Duodenal mucosa (tissue), 2 donors: ENCODE measurements at regions not wholly inside any gene's neighbourhood (a gene's known extent, or its start where the extent isn't known, plus 50 kb on each side); places are given as distances from the start of the nearest gene placed in this dataset.

ENCODE experiments used
- H3K27ac ChIP-seq: one replicate; pipeline ENCODE4 v1.7.0; 2013; ENCODE audit warnings: low read depth, low read length
- H3K27me3 ChIP-seq, 2 donors: one replicate each; pipeline ENCODE4 v1.7.0; 2013; ENCODE audit warnings: low read length in 2 of 2, control low read depth in 1 of 2; ENCODE audit not compliant: insufficient read depth in 2 of 2, control insufficient read depth in 1 of 2
- H3K36me3 ChIP-seq, 2 donors: one replicate each; pipeline ENCODE4 v1.7.0; 2013; ENCODE audit warnings: low read length in 2 of 2, control low read depth in 1 of 2; ENCODE audit not compliant: insufficient read depth in 2 of 2, control insufficient read depth in 1 of 2
- H3K4me1 ChIP-seq, 2 donors: one replicate each; pipeline ENCODE4 v1.7.0; 2013; ENCODE audit warnings: low read length in 2 of 2, control low read depth in 1 of 2; ENCODE audit not compliant: insufficient read depth in 2 of 2, control insufficient read depth in 1 of 2
- H3K4me3 ChIP-seq, 2 donors: one replicate each; pipeline ENCODE4 v1.7.0; 2013; ENCODE audit warnings: low read length in 2 of 2, low read depth in 1 of 2
- H3K9ac ChIP-seq, 2 donors: one replicate each; pipeline ENCODE4 v1.7.0; 2013; ENCODE audit warnings: low read length in 2 of 2, low read depth in 1 of 2
- H3K9me3 ChIP-seq, 2 donors: one replicate each; pipeline ENCODE4 v1.7.0; 2013; ENCODE audit warnings: low read length in 2 of 2, control low read depth in 1 of 2; ENCODE audit not compliant: control insufficient read depth in 1 of 2

DNA sequence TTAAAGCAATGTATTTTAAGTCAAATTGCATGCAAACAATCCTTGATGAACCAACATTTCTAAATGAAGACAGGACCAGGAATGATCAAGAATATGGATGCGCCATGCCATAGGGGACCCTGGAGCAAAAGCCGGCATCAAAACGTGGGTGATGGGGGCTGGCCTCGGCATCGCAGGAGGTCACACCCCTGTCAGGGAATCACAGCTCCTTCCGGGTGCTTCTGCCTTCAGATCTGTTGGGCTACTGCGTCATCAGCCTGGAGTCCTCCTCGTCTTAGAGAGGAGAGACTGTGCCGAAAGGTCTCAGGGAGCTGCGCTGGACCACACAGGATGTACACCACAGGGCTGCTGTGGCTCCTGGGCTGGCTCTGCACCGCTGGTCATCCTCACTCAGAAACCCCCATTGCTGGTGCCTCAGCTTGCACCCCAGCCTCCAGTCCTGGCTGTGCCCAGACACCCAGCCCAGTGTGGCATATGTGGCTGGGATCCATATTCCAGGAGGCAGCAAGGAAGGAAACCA is 152.9 kb upstream of the PPP1R26 start:
- Histone ChIP-seq H3K27me3 (no peaks in the 10 kb centered on the region), H3K9ac (no peak overlapping the region), H3K36me3 (no peaks in the 10 kb centered on the region), H3K27ac (no peak overlapping the region), H3K4me3 (no peak overlapping the region), H3K9me3 (no peaks in the 10 kb centered on the region), H3K4me1 (no peaks in the 10 kb centered on the region)

DNA sequence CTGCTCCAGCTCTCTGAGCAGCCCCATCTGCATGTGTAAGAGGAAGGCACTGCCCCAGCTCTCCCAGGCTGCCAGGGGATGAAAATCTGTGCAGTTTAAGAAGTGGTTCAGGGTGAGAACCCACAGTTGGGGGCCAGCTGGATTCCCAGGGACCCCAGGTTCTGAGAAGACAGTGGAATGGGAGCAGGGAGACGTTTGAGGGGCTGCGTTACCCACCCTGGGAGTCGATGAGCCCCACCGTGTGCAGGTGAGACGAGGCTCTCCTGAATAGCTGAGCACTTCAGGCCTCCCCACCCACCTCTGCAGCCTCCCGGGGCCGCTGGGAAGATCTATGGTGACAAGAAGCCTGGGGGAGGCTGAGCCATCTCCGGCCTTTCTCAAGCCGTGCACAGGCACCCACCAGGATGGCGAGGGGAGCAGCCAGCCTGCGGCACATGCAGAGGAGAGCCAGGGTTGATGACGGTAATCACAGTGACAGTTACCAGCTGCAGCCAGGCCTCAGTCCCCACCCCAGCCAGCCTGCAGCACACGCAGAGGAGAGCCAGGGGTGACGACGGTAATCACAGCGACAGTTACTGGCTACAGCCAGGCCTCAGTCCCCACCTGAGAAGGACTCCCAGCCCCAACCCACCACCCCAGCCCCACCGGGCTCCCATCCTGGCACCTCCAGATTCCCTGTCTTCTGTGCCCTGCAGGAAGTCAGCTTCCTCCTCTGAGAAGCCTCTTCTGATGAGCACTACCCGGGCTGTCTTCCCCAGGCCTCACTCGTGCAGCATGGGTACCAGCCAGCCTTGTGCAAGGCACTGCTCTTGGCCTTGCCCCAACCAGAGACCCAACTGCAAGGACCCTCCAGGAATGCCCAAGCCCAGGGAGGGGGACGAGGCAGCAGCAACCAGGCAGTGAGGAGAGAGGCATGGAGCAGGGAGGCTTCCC is 150.8 kb upstream of the PPP1R26 start:
- no peak overlapping the region for H3K4me3 ChIP-seq
- H3K9ac ChIP-seq, result no peak overlapping the region
- H3K36me3 ChIP-seq, result no peaks in the 10 kb centered on the region
- H3K27ac ChIP-seq, result no peak overlapping the region
- no peaks in the 10 kb centered on the region for H3K9me3 ChIP-seq
- H3K4me1 ChIP-seq, result no peaks in the 10 kb centered on the region
- no peaks in the 10 kb centered on the region for H3K27me3 ChIP-seq

DNA sequence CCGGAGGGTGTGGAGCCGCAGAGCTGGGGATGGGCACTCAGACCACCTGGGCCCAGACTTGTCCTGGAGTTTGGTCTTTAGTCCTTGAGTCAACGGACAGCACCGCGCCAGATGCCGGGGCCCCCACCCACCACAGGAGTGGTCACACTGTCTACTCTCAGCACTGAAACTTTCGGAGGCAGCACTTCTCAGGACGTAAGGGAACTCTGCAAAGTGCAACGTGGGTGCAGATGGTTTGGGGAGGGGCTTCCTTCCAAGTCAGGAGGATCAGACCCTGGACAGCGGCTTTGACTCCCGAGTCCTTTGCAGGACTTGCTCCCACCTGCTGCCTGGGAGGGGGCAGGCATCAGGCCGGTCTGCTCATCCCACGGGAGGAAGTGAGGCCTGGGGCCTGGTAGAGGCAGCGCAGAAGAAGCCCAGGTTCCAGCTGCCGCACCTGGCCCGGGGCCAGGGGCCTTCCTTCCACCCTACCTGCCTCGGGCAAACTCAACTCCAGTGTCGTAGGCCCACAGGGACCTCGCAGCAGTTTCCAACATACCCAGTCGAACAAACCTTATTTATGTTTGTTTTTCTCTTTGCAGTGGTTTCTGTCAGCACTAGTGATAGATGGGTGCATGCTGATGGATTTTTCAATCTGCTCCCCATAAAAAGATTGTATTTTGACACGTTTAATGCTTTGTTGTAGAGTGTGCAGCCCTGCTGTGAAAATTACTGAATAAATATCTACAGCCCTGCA is 149.8 kb upstream of the PPP1R26 start:
- Histone ChIP-seq H3K4me3 (no peak overlapping the region), H3K4me1 (no peaks in the 10 kb centered on the region), H3K9me3 (no peaks in the 10 kb centered on the region), H3K27ac (no peak overlapping the region), H3K9ac (no peak overlapping the region), H3K36me3 (no peaks in the 10 kb centered on the region), H3K27me3 (no peaks in the 10 kb centered on the region)

DNA sequence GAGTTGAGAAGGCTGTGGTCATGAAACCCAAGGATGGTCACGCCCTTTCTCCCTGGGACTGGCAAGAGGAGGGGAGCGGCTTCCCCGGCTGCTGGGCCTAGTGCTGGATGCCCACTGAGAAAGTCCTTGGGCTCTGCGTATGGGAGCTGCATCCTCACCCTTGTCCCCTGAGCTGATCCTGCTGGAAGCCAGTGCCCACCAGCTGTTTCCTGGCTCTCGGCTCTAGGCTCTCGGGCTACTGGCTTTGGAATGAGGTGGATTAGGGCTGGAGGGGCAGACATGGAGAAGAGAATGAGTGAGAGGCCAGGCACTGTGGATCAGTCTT is 149.3 kb upstream of the PPP1R26 start:
- H3K36me3 ChIP-seq, result no peaks in the 10 kb centered on the region
- H3K27me3 ChIP-seq, result no peaks in the 10 kb centered on the region
- no peak overlapping the region for H3K27ac ChIP-seq
- H3K4me3 ChIP-seq, result no peak overlapping the region
- H3K9ac ChIP-seq, result no peak overlapping the region
- no peaks in the 10 kb centered on the region for H3K4me1 ChIP-seq
- no peaks in the 10 kb centered on the region for H3K9me3 ChIP-seq

DNA sequence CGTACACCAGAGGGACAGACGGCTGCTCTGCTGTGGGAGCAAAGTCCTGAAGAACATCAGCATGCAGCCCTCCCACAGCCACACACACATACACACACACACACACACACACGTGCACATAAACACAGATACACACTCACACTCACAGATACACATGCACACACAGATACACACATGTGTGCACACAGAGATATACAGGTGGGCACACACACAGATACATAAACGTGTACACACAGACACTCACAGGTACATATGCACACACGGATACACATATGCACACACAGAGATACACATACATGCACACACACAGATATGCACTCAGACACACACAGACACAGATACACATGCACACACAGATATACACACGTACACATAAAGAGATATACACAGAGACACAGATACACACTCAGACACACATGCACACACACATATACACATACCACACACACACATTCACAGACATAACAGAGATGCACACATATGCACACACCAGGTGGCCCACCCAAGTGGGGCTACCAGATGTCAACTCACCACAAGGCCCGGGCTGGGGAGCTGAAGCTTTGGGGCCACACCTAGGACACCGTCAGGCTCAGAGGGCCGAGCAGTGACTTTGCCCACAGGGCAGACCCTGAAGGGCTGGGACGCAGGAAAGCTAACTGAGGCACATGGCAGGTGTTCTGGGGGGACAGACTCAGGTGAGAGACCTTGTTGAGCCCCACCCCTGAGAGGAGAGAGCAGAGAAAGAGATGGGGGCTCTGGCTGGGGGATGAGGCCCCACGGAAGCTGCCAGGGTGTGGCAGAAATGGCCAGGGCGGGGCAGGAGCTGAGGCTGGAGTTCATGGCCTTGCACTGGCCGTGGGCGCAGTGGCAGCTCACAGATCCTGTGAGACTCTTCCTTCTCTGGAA is 148.6 kb upstream of the PPP1R26 start:
- Histone ChIP-seq H3K36me3 (no peaks in the 10 kb centered on the region), H3K9ac (no peak overlapping the region)

DNA sequence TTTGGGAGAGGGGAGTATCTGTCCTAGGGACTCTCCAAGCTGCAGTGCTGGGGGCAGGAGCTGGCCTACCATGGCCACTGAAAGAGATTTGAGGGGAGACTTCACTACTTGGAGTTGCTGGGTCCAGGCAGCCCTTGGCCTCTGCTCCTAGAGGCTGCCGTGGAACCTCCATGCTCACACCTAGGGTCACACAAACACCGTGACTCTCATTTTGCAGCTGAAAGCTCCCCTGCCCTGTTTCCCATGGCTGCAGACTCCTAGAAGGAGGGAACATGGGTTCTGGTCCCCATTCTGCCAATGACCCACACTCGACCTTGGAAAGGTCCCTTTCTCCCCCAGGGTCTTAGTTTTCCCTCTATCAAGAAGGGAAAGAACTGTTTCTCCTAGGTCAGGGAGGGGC is 147.1 kb upstream of the PPP1R26 start:
- Histone ChIP-seq H3K9ac (no peak overlapping the region), H3K27ac (no peak overlapping the region), H3K27me3 (no peaks in the 10 kb centered on the region), H3K36me3 (no peaks in the 10 kb centered on the region), H3K9me3 (no peaks in the 10 kb centered on the region), H3K4me3 (no peak overlapping the region), H3K4me1 (no peaks in the 10 kb centered on the region)

More for the DNA sequence above, 148.6 kb upstream of the PPP1R26 start:
- no peak overlapping the region for H3K4me3 ChIP-seq
- H3K9me3 ChIP-seq, result no peaks in the 10 kb centered on the region
- no peaks in the 10 kb centered on the region for H3K27me3 ChIP-seq
- no peak overlapping the region for H3K27ac ChIP-seq
- no peaks in the 10 kb centered on the region for H3K4me1 ChIP-seq

DNA sequence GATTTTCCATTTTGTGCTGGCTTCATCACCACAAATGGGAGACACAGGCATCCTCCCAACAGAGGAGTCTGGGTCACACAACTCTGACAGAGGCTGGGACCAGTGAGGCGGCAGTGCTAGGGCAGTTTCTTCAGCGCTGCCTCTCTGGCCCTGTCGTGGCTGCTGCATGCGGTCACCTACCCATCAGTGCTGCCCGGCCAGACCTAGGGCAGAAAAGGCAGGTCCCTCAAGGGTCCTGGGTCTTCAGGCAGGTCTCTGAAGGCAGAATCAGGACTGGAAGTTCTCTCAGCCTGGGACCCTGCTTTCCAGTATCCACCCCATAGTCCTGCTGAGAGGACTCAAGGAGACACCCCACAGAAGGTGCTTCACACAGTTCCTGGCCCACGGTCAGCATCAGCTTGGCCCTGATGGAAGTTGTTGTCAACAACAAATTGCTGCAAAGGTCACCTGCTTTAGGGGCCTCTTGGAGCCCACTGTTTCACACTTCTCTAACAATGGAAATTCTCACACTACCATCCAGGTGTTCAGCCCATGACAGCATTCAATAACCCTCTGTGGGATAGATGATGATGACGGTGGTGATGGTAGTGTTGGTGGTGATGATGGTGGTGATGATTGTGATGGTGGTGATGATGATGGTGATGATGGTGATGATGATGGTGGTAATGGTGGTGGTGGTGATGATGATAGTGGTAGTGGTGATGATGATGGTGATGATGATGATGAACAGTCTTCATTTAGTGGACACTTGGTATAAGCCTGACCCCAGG is 146.4 kb upstream of the PPP1R26 start:
- H3K9me3 ChIP-seq, result no peaks in the 10 kb centered on the region
- no peak overlapping the region for H3K27ac ChIP-seq
- H3K4me1 ChIP-seq, result no peaks in the 10 kb centered on the region
- no peaks in the 10 kb centered on the region for H3K27me3 ChIP-seq
- H3K9ac ChIP-seq, result no peak overlapping the region
- no peaks in the 10 kb centered on the region for H3K36me3 ChIP-seq
- no peak overlapping the region for H3K4me3 ChIP-seq

DNA sequence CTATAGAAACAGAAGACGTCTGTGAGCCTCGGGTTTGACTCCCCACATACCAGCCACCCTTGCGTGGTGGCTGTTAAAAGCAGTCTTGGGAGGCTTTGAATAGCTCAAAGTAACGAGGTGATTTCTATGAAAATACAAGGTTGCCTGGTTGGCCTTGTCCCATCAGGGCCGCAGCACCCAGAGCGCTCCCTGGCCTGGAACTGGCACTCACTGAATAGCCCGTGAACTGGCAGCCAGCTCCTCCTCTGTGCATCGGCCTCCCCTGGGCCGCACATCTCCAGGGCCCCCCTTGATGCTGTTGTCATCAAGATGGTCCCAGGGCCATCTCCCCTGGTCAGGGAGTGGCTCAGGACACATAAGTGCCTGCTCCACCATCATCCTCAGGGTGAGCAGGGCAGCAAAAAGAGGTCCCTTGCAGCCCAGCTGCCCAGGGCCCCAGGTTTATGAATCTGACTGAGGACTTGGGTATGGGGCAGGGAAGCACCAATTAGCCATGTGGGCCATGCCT is 144.6 kb upstream of the PPP1R26 start:
- Histone ChIP-seq H3K4me3 (no peak overlapping the region), H3K9me3 (no peaks in the 10 kb centered on the region), H3K4me1 (no peaks in the 10 kb centered on the region), H3K9ac (no peak overlapping the region), H3K27me3 (no peaks in the 10 kb centered on the region), H3K27ac (no peak overlapping the region), H3K36me3 (no peaks in the 10 kb centered on the region)

DNA sequence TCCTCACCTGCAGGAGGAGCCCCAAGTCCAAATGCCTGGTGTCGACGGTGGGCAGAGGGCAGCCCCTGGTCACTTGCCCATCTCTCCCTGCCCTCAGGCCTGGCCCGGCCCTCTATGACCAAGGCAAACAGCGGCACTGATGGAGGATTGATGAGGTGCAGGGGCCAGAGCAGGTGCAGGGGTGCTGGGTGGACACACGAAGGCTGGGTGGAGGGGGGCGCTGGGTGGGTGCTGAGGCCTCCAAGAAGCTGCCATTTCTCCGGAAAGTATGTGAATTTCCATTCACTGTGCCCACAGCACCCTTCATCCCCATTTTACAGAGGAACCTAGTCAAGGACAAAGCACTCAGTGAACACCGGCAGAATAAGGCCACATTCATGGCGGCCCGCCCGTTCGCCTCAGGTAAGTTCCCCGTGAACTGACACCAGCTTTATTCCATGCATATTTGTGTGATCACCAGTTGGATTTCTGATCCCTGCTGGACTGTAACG is 143.8 kb upstream of the PPP1R26 start:
- Histone ChIP-seq H3K4me1 (no peaks in the 10 kb centered on the region), H3K27ac (no peak overlapping the region), H3K9ac (no peak overlapping the region), H3K36me3 (no peaks in the 10 kb centered on the region), H3K27me3 (no peaks in the 10 kb centered on the region), H3K9me3 (no peaks in the 10 kb centered on the region), H3K4me3 (no peak overlapping the region)
